Sigmoid colon (tissue), 6 donors: ENCODE measurements at regions not wholly inside any gene's neighbourhood (a gene's known extent, or its start where the extent isn't known, plus 50 kb on each side); places are given as distances from the start of the nearest gene placed in this dataset.

Experiments used
- DNase-seq: peaks from one replicate; pipeline ENCODE4 v3.0.0-alpha.2; 2019
- H3K27ac ChIP-seq, 4 donors: fragments of 200-600 bp; sonication (generic); one replicate each; pipeline ENCODE4 v1.5.1; 2016 to 2019; ENCODE audit warnings: mild to moderate bottlenecking in 1 of 4
- H3K27me3 ChIP-seq, 3 donors: fragments of 200-600 bp; sonication (generic); one replicate each; pipeline ENCODE4 v1.5.1; 2019; ENCODE audit warnings: mild to moderate bottlenecking in 1 of 3
- H3K36me3 ChIP-seq, 4 donors: fragments of 200-600 bp; sonication (generic); one replicate each; pipeline ENCODE4 v1.5.1; 2016 to 2019
- H3K4me1 ChIP-seq, 4 donors: fragments of 200-600 bp; sonication (generic); one replicate each; pipeline ENCODE4 v1.5.1; 2017 to 2019
- H3K4me3 ChIP-seq, 4 donors: fragments of 200-600 bp; sonication (generic); one replicate each; pipeline ENCODE4 v1.5.1; 2017 to 2019; ENCODE audit warnings: mild to moderate bottlenecking in 2 of 4, moderate library complexity in 1 of 4
- H3K9me3 ChIP-seq, 4 donors: fragments of 200-600 bp in 3 of 4; sonication (generic) in 3 of 4; one replicate each; pipeline versions ENCODE4 v1.5.1 to v1.6.1; 2013 to 2019
- CTCF ChIP-seq, 4 experiments: fragments of 450-650 bp in 3 of 4; fragments of 200-600 bp in 1 of 4; IDR thresholded peaks; one replicate each; pipeline ENCODE4 v1.5.1; 2016 to 2019; ENCODE audit warnings: antibody characterized with exemption in 4 of 4, mild to moderate bottlenecking in 3 of 4, moderate library complexity in 2 of 4
- EP300 ChIP-seq, 4 donors: sonication (generic); formaldehyde crosslinking; IDR thresholded peaks; one replicate each; pipeline ENCODE4 v1.6.1; 2017; ENCODE audit warnings: antibody characterized with exemption in 4 of 4
- POLR2A ChIP-seq, 2 donors: fragments of 450-650 bp; IDR thresholded peaks; one replicate each; pipeline ENCODE4 v1.6.1; 2016; ENCODE audit warnings: antibody characterized with exemption in 2 of 2, mild to moderate bottlenecking in 2 of 2, moderate library complexity in 2 of 2
- POLR2AphosphoS5 ChIP-seq, 4 donors: sonication (generic); formaldehyde crosslinking; IDR thresholded peaks; one replicate each; pipeline ENCODE4 v1.6.1; 2017; ENCODE audit warnings: antibody characterized with exemption in 4 of 4
- WGBS, 2 donors: extraction: QIAGEN DNeasy Blood & Tissue Kit; methylation state at CpG; one replicate each; pipeline ENCODE4 v1.1.7; 2013; 5-methylcytosine and 5-hydroxymethylcytosine counted together
- intact Hi-C: fragments of 100-400 bp; cut with DNase I; formaldehyde crosslinking; loops from one replicate; pipeline ENCODE4 v1.15.1; 2023
- donor health status: healthy with polysubstance abuse.
- donor health status: healthy.

- peaks cover 0 to 34% (median 28%) of the 10 kb centered on the region in 4 donors for H3K4me1 ChIP-seq
- no peaks in the 10 kb centered on the region for H3K27me3 ChIP-seq
- no peaks in the 10 kb centered on the region for H3K9me3 ChIP-seq
- no peak for TF ChIP-seq CTCF (IDR thresholded peaks at IDR 0.05)
- no peak for TF ChIP-seq EP300 (IDR thresholded peaks at IDR 0.05)
- no peak for TF ChIP-seq POLR2AphosphoS5 (IDR thresholded peaks at IDR 0.05)
- no peak for TF ChIP-seq POLR2A (IDR thresholded peaks at IDR 0.05)
- intact Hi-C loops = no loop called here
- H3K36me3 ChIP-seq = no peaks in the 10 kb centered on the region
- H3K27ac ChIP-seq = peak overlapping the region; percentile 41 to 84 (median 70)
- WGBS, 2 donors = 56 to 69% methylated on average over 9 of the region's 9 CpGs
- H3K4me3 ChIP-seq = peak overlapping the region in 1 of 4 donors; percentile 11
- DNase-seq = no peak
These were observed 96.2 kb upstream of the TMPO start for GRCh38 chr12:98419081-98419794.

GRCh38 chr12:98419795-98420404 is 95.5 kb upstream of the TMPO start:
- Histone ChIP-seq H3K36me3 (no peaks in the 10 kb centered on the region), H3K27me3 (no peaks in the 10 kb centered on the region), H3K4me3 (no peak overlapping the region), H3K27ac (peak overlapping the region in 2 of 4 donors; percentile 76 to 84), H3K4me1 (peaks cover 0 to 34% (median 30%) of the 10 kb centered on the region in 4 donors), H3K9me3 (no peaks in the 10 kb centered on the region)
- DNase-seq = no peak
- 89 to 92% methylated on average over 16 of the region's 16 CpGs for WGBS, 2 donors
- intact Hi-C loops = no loop called here
- TF ChIP-seq EP300 (IDR thresholded peaks at IDR 0.05) (no peak), POLR2AphosphoS5 (IDR thresholded peaks at IDR 0.05) (no peak), POLR2A (IDR thresholded peaks at IDR 0.05) (no peak), CTCF (IDR thresholded peaks at IDR 0.05) (no peak)

GRCh38 chr12:98420461-98420860 is 94.9 kb upstream of the TMPO start:
- WGBS, 2 donors = 59 to 84% methylated on average over 6 of the region's 6 CpGs
- Histone ChIP-seq H3K36me3 (no peaks in the 10 kb centered on the region), H3K9me3 (no peaks in the 10 kb centered on the region), H3K4me3 (no peak overlapping the region), H3K4me1 (peaks cover 0 to 38% (median 30%) of the 10 kb centered on the region in 4 donors), H3K27me3 (no peaks in the 10 kb centered on the region), H3K27ac (peak overlapping the region in 2 of 4 donors; percentile 76 to 84)
- intact Hi-C loops = no loop called here
- DNase-seq = no peak
- no peak for TF ChIP-seq POLR2A (IDR thresholded peaks at IDR 0.05)
- no peak for TF ChIP-seq CTCF (IDR thresholded peaks at IDR 0.05)
- TF ChIP-seq EP300 (IDR thresholded peaks at IDR 0.05) = no peak
- no peak for TF ChIP-seq POLR2AphosphoS5 (IDR thresholded peaks at IDR 0.05)

- no peak overlapping the region for H3K27ac ChIP-seq
- WGBS, 2 donors = 87 to 93% methylated on average over 8 of the region's 8 CpGs
- intact Hi-C loops = no loop called here
- H3K4me3 ChIP-seq = no peak overlapping the region
- no peaks in the 10 kb centered on the region for H3K36me3 ChIP-seq
- H3K4me1 ChIP-seq = peaks cover 0 to 38% (median 30%) of the 10 kb centered on the region in 4 donors
- no peak for DNase-seq
- no peaks in the 10 kb centered on the region for H3K27me3 ChIP-seq
- no peaks in the 10 kb centered on the region for H3K9me3 ChIP-seq
- TF ChIP-seq EP300 (IDR thresholded peaks at IDR 0.05) = no peak
- TF ChIP-seq POLR2AphosphoS5 (IDR thresholded peaks at IDR 0.05) = no peak
- TF ChIP-seq POLR2A (IDR thresholded peaks at IDR 0.05) = no peak
- no peak for TF ChIP-seq CTCF (IDR thresholded peaks at IDR 0.05)
These were observed 94.1 kb upstream of the TMPO start for GRCh38 chr12:98421316-98421715.
